ENCODE measurements at regions not wholly inside any gene's neighbourhood (a gene's known extent, or its start where the extent isn't known, plus 50 kb on each side); places are given as distances from the start of the nearest gene placed in this dataset.

DNA sequence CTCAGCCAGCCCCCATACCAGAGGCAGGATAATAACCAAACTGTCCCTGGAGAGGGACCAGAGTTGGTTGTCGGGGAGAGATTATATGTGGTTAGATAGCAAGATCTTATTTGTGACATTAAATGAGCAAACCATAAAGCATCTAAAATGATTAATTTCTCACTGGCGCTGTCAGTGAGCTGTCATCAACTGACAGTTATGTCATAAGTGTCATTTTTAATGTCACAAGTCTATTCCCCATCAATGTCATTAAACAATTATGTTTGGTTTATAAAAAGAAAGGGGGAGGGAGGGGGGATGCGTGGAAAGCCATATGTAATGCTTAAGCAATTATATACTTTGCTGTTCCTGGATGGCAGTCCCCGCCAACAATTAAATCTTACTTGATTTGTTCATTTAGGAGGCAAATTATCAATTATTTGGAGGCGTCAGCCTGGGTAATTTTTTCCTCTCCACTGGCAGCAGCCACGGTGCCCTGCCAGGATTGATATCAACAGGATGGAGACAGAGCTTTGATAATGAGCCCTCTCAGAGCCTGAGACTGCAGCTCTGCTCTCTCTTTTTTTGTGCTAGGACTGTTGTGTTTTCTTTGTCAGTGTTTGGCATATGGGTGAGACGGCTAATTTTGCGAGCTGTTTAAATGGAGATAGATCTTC lies 333.6 kb upstream of the CAMK1G start:
- DNase-seq = no peak

DNA sequence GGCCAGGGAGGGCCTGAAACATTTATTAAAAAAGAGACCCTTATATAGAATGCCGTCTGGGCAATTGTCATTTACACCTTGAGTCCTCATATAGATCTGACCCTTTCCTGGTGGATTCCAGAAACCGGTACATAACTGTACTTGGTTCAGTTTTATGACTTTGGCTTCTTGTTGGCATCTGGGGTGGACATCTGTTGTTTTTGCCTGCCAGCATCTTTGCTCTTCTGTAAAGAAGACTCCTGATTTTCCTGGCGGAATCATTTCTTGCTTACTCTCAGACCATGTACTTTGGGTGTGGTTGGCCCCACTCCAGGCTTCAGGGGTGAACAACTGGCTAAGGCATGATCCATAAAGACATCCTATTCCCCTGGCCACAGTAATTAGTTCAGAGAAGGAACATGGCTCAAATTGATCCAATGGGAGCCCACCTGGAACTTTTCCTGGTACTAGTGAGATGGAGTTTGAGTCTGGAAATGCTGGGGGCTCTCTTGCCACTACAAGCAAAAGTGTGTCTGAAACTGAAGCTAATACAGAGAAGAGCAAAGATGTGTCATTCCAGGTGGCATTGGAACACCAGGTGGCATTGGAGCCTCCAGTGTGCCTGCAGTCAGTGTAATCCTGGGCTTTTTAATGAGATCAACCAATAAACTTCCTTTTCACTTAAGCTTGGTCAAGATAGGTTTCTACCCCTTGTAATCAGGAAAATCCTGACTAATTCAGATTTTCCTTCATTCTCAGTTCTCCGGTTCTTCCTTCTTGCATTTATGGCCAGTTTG lies 332.5 kb upstream of the CAMK1G start:
- no peak for DNase-seq

DNA sequence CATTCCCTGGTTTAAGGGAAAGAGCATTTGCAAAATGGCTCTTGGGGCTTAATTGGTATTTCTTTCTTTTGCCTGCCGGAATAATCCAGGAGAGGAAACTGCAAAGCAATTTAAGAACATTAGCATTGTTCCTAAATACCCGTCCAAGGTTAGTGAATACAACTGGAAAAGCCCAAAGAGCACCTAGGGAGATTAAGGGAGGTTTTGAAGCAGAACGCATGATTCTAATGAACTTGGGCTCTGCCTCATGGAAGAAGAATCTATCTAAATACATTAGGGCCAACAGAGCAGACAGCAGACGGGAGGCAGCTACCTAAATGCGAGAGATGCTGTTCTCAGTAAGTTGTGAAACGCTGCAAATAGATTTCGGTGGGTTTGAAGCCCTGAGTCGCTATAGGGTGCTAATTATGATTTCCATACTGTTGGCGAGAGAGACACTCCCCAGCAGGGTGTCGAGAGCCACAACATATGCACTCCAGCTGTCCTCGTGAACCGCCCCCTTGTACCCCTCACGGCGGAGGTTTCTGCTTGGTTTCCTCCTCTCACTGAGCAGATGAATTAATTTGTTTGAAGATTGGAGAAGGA lies 326.7 kb upstream of the CAMK1G start:
- no peak for DNase-seq

DNA sequence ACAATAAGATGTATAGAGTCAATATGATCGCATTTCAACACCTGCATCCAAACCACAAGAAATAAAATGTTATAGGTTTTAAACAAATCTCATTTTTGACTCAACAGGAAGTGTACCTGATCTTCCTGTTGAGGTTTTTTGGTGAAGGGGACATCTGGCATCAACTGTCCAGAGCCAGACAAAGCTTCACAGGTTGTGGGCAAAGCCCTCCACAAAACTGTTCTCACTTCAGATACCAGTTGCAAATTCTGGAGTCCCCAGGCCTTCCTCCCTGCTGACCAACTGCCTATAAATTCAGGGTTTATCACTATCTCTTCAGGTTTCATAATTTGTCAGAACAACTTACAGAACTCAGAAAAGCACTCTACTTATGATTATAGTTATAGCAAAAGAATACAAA lies 326.1 kb upstream of the CAMK1G start:
- no peak for DNase-seq

DNA sequence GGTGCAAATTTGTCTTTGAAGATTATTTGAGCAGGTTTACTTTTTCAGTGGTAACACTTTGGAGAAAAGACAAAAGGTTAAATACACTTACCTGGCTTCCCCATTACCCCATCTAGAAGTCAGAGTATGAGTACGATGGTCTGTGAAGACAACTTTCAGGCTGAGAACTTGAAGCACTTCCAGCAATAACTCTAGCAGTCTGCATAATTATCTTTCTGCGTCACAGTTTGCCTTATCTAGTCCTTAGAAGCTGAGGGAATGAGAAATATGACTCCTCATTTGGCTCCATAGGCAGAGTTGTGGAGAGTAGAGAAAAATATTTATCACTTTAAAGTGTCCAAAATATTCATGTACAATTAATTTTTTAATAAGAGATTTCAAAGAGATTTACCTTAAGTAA lies 323.4 kb upstream of the CAMK1G start:
- DNase-seq = no peak

DNA sequence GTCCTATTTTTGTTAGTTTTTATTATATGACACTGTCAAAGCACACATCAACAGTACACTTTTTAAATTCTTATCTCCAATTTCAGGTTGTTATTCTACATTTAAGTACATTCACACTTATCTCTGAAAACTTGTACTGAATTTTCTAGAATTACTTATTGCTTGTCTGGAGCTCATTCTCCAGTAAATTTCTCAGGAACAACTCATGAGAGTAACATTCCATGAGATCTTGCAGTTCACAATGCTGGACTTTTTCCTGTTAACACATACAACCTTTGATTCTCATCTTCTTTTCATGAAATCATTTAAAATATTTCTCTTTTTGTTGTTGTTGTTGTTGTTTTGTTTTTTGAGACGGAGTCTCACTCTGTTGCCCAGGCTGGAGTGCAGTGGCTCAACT lies 320.9 kb upstream of the CAMK1G start:
- DNase-seq = no peak

DNA sequence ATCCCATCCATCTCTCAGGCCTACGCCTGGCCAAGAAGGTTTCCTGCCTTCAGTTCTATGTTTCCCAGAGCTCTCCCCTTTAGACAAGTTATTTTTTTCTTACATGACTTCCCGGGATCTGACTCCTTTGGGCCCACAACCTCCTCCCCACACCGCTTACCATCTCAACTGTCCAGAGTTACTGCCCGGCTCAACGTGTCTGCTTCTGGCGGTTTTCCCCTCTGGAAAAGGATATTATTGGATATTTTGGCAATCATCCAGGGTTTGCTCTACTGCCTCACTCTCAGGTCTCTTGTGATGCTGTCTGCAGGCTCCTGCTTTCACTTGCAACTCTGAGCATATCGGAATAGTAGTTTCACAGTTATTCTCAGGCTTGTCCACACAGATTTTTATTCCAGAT lies 318.2 kb upstream of the CAMK1G start:
- DNase-seq = no peak

DNA sequence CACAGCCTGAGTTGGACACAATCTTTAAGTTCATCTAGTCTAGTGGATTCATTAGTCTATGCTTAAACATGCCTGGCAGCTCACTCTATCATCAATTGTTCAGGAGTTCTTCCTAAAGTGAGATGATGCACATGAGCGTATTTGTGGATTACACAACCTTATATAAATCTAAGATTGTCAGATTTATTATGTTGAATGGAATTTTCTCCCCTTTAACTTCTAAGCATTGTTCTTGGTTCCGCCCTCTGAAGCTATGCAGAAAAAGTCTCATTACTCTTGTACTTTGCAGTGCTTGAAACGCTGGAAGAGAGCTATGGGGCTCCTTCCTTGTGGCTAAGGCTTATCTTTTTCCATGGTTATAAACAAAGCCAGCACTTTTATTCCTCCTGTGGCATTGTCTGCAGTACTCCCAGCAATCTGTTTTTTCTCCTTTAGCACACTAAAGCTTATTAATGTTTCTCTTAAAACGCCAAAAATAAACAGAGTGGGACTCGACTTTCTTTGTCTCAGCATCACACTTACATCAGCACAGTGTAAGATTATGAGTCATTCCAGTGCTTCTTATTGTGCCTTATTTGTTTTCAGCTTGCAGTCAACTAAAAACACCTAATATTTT lies 316.8 kb upstream of the CAMK1G start:
- no peak for DNase-seq

DNA sequence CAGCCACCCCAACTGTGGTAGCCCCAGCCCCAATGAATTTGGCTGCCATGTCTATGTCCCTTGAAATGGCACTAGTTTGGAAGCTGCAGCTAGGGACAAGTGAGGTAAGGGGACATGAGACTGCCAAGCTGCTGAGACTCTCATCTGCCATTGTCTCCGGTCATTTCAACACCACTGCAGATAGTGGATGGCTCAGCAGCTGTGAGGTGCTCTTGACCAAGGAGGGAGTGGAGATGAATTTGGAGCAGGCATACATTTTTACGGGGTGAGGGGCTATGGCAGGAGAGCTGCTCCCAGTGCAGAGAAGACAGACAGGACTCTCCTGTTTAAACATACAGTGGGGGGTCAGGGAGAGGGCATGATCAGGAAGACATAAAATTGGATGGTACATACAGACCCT lies 315.5 kb upstream of the CAMK1G start:
- no peak for DNase-seq

DNA sequence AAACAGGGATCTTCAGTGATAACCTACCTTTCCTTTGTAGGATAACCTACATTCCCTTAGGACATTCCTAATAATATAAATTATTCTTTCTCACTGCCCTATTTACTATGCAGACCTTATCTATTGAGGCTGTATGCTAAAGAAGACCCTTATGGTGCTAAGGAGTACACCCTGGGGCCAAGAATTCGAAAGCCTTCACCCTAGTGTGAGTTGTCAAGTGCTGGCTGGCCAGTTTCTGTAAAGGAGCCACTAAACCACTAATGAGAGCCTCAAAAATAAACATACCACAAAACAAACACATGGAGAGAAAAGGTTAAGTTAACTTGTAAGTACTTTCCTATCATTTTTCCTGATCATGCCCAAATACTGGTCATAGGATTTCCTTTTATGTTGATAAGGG lies 315.0 kb upstream of the CAMK1G start:
- DNase-seq = no peak

DNA sequence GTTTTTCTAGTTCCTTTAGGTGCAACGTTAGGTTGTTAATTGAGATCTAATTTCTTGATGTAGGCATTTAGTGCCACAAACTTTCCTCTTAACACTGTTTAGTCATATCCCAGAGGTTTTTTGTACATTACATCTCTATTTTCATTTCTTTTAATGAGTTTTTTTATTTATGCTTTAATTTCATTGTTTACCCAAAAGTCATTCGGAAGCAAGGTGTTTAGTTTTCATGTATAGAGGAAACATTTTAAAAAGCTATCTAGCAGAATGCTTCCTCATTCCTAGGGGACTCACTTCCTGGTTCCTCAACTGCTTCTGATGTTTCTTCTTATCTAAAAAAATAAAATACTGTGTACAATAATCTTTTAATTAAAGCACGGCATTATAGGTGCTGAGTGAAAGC lies 307.2 kb upstream of the CAMK1G start:
- DNase-seq = no peak

DNA sequence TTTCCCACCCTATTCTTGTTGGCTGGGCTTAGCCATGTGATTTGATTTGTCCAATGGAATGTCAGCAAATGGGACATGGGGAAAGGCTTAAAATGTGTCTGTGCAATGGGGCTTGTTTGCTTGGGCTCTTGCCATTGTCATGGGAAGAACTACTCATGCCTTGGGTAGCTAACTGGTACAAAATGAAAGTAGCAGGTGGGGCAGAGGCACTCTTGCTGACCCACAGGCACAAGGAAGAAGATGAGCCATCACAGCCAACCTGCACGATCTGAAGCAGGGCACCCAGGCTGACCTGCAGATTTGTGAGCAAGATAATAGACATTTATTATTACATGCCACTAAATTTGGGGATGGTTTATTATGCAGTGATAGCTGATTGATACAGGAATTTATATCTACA lies 305.9 kb upstream of the CAMK1G start:
- no peak for DNase-seq

DNA sequence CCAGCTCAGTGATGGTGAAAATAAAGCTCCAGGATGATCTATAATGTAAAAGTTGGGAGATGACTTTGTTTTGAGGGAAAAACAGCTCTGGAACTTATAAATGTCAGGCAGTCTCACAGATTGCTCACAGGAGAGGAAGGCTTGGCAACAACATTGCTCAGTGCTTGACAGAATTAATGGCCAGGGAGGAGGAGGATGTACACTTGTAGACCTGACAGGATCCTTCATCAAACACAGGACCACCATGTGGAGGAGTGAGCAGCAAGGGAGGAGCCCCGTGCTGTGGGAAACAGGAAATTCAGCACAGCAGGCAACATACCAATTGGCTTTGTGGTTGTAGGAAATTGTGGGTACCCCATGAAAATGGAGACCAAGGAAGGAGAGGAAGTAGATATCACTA lies 291.8 kb upstream of the CAMK1G start:
- DNase-seq = no peak

DNA sequence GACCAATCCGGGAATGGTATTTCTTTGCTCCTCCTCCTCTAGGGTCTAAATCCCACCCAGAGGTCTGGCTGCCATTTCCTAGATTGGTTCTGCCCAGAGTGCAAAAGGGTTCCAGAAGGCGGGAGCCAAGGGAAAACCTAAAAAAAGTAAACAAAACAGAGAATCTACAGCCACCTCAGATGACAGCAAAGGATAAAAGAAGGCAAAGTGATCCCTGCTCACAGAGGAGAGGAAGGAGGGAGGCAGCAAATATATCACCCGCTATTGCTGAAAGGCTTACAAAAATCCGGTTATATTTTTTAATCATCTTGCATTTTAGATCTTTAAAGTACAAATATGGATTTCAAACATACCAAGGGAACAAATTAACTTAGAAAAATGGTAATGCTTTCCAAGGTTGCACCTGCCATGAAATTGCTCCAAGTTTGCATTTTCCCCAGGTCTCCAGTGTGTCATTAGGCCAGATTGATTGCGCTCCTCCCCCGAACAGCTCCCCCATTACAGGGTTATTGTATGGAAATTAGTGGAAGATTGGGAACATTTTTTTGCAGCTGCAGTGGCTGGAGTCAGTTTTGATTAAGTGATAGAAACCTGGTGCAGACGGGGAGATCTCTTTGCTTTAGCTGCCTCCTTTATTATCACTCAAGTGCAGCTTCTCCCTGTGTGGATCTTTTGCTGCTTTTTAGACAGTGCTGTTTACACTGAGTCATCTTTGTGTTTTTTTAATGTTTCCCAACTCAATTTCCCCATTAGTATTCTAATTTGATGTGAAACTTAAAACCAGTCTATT lies 280.5 kb upstream of the CAMK1G start:
- no peak for DNase-seq

DNA sequence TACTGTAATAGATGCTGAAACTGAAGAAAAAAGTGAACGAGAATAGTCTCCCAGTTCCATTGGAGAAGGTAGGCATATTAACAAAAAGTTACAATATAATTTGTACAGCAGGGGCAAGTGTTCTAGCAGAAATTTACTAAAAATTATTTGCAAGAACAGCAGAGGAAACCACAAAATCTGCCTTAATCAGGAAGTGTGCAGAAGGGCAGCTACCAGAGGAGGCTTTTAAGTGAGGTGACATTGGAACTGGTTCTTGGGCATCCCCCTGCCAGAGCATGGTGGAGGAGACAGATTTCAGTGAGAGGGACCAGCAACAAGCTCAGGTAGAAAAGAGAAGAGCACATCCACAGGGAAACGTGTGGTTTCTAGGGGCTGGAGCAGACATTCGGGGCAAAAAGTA lies 279.3 kb upstream of the CAMK1G start:
- no peak for DNase-seq

DNA sequence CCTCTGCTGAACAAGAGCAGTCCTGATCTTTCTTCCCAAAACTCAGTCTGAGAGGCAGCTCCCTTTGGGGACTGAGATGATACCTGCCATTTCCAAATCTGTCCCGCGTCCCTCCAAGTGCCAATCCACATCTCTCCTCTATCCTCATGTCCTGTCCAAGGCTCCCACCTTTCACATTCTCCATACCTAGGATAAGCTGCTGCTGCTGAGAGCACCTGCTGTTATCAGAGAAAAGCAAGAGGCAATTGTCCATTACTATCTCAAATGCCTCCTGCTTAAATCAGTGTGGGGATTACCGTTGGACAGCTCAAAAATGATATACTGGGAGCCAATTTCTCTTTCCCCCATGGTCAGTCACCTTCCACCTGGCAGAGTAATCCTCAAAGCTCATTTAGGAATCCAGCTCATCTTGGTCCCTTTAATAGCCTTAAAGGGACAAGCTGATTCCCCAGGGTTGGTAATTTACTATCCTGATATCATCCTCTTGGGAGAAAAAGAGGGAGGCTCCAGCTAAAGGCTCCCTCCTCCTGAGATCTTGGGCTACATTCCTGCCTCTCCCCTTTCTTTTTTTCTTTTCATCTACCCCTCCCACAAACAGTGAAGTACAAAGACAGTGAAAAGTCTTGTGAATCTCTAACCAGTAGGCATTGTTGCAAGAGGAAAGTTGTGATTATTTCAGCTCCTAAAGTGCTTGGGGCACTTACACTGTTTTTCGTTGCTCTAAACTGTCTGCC lies 278.1 kb upstream of the CAMK1G start:
- DNase-seq = no peak

DNA sequence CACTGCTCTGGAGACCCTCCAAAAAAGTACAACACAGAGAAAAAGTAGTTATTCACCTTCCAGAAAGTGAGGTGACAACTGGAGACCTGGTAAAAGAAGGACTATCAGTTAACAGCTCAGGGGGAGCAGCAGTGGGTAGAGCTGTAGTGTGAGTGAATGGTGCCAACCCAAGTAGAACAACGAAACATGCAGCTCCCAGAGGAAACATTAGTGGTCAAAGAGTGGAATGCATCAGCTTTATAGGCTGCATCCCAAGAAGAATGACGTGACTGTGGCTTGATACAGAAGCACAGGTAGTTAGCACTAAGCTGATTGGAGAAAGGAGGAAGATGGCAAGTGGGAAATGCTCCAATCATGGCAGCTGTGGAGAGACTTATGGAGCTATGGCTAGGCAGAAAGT lies 275.7 kb upstream of the CAMK1G start:
- no peak for DNase-seq

DNA sequence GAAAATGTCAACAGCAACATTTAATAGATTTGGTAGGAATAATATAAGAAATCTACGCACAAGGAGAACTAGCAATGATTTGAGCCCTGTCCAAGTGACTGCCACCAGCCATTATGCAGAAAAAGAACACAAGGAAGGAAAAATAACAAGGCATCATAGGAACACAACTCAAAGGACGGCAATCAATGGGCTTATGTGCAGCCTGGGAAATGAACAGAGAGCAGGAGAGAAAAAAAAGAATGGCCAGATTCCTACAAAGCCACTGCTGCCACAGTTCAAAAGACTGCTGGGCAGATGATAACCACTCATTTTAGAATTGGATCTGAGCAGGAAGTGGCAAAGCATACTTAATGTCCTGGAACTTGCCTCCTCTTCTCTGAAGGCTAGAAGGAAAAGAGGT lies 274.3 kb upstream of the CAMK1G start:
- DNase-seq = no peak

DNA sequence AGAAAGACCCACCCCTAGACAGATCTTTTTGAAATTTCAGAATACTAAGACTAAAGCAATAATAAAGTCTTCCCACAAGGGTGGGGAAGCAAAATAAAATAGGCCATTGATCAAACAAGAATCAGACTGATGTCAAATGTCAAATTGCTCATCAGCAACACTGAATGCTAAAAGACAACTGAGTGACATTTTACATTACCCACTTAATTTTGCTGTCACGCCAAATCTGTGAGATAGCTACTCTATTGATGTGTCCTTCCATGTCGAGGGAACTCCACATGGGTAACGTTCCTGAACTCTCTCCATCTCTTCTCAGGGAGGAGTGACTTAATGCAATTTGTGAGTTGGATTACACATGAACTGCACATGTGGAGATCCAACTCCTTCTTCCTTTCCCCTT lies 271.7 kb upstream of the CAMK1G start:
- DNase-seq = no peak

DNA sequence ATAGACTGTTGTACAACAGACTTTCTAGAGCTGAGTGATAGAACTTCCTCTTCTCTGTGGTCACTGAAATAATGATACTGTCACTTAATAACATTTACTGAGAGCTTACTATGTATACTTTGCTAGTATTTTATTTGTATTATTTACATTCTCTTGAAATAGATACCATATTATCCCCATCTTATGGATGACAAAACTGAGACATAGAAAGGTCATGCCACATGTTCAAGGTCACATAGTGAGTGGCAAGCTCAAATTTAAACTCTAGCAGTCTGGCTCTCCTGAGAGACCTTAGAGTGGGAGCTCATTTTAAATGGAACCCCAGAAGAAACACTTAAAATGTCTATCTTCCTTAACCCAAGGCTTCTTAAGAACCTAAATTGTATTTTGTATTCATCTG lies 266.6 kb upstream of the CAMK1G start:
- DNase-seq = no peak

DNA sequence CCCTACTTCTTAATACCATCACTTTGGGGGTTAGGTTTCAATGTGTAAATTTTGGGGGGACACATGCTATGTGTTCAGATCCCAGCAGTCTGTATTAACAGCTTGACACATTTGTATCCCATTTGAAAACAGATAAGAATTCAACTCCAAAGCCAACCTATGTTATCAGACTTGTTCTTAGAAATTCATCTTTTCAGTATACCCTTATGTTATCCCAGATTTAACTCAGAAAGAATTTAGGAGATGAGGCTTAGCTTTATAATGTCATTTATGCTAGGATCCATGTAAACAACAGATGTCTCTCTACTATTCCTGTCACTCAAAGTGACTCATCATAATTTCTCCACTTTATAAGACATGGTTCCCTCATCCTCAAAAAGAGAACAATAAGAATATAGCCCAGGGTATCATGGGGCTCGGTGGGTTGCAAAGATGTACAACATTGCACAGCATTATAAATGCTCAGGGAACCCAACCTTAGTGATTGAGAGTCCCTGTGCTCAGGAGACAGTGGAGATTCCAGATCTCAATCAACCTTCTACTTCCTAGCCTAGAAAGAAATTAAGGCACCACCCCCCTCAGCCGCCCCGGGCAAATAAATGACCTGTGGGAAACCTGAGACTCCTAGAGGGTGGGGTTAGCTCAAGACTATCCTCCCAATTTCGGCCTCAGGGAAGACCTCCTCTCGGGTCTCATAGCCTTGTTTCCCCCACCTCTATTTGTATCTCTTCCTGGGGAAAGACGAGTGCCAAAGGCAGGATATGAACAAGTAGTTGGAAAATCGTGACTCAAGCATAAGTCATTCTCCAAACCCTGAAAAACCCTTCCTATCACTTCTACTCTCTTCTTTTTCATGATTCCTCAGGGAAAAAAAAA lies 265.1 kb upstream of the CAMK1G start:
- DNase-seq = no peak

DNA sequence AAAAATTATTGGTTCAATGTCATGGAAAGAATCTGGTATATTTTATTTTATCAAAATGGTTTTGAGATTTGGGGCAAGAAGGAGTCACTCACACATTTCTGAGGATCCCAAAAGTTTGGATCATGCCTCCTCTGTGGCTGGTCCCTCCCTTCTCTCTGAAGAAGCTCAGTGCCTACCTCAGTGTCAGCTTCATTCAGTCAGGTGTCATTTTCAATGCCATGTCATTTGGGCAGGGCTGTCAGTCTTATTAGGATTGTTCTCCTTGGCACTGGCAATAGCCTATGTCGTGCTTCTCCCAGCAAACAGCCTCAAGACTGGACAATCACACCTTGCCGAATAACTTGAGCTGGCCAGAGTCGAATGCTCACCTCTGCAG lies 264.5 kb upstream of the CAMK1G start:
- no peak for DNase-seq
